ENCODE measurements at regions not wholly inside any gene's neighbourhood (a gene's known extent, or its start where the extent isn't known, plus 50 kb on each side); places are given as distances from the start of the nearest gene placed in this dataset.

- TF ChIP-seq, protein P1, sequence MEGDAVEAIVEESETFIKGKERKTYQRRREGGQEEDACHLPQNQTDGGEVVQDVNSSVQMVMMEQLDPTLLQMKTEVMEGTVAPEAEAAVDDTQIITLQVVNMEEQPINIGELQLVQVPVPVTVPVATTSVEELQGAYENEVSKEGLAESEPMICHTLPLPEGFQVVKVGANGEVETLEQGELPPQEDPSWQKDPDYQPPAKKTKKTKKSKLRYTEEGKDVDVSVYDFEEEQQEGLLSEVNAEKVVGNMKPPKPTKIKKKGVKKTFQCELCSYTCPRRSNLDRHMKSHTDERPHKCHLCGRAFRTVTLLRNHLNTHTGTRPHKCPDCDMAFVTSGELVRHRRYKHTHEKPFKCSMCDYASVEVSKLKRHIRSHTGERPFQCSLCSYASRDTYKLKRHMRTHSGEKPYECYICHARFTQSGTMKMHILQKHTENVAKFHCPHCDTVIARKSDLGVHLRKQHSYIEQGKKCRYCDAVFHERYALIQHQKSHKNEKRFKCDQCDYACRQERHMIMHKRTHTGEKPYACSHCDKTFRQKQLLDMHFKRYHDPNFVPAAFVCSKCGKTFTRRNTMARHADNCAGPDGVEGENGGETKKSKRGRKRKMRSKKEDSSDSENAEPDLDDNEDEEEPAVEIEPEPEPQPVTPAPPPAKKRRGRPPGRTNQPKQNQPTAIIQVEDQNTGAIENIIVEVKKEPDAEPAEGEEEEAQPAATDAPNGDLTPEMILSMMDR (IDR thresholded peaks at IDR 0.05): no peak
- TF ChIP-seq POLR2A (IDR thresholded peaks at IDR 0.05): no peak
Observed at GRCh38 chr21:27536319-27536718, 569.4 kb upstream of the ADAMTS5 start.
